Left lung (tissue), 4 donors: ENCODE measurements at regions not wholly inside any gene's neighbourhood (a gene's known extent, or its start where the extent isn't known, plus 50 kb on each side); places are given as distances from the start of the nearest gene placed in this dataset.

Source experiments
- ATAC-seq: fragments of 200-7000 bp; cut with Tn5 transposase; one replicate; pipeline ENCODE4 v1.9.1; 2020; ENCODE audit warnings: moderate library complexity
- DNase-seq, 4 donors: peaks; one replicate each; pipeline ENCODE4 v3.0.0-alpha.2; 2013 to 2020
- H3K27ac ChIP-seq, 2 donors: fragments of 200-600 bp; sonication (generic) in 1 of 2; one replicate each; pipeline versions ENCODE4 v1.5.0 to v1.8.0; 2020 to 2021
- H3K27me3 ChIP-seq, 2 donors: fragments of 200-600 bp; sonication (generic) in 1 of 2; one replicate each; pipeline versions ENCODE4 v1.5.0 to v1.8.0; 2020 to 2021
- H3K36me3 ChIP-seq, 2 donors: fragments of 200-600 bp; sonication (generic) in 1 of 2; one replicate each; pipeline versions ENCODE4 v1.5.0 to v1.8.0; 2020 to 2021
- H3K4me1 ChIP-seq, 2 donors: fragments of 200-600 bp; one replicate each; pipeline ENCODE4 v1.8.0; 2021
- H3K4me3 ChIP-seq, 2 donors: fragments of 200-600 bp; sonication (generic) in 1 of 2; one replicate each; pipeline versions ENCODE4 v1.5.0 to v1.8.0; 2020 to 2021; ENCODE audit warnings: mild to moderate bottlenecking in 1 of 2
- H3K9me3 ChIP-seq, 2 donors: fragments of 200-600 bp; sonication (generic) in 1 of 2; one replicate each; pipeline versions ENCODE4 v1.5.0 to v1.8.0; 2020 to 2021
- CTCF ChIP-seq, 2 donors: fragments of 200-600 bp; sonication (generic) in 1 of 2; IDR thresholded peaks; one replicate each; pipeline versions ENCODE4 v1.5.0 to v1.8.0; 2021; ENCODE audit warnings: antibody characterized with exemption in 2 of 2
- intact Hi-C, 2 donors: fragments of 100-400 bp; cut with DNase I; formaldehyde crosslinking; loops; one replicate each; pipeline versions ENCODE4 v1.11.2 to v1.14.2; 2022
- donor health status: DM: no; HTN: yes; CAD: no.
- donor health status: DM: no; HTN: no; CAD: no.

- no peak for TF ChIP-seq CTCF (IDR thresholded peaks at IDR 0.05)
- intact Hi-C loops, result no loop called here
- ATAC-seq (no peak), DNase-seq (no peak)
- Histone ChIP-seq H3K27me3 (no peaks in the 10 kb centered on the region), H3K9me3 (no peaks in the 10 kb centered on the region), H3K4me3 (no peak overlapping the region), H3K4me1 (no peaks in the 10 kb centered on the region), H3K36me3 (no peaks in the 10 kb centered on the region), H3K27ac (no peak overlapping the region)
These were observed 1128.4 kb downstream of the TSN start for GRCh38 chr2:122883849-122884248.

- Histone ChIP-seq H3K4me1 (no peaks in the 10 kb centered on the region), H3K36me3 (no peaks in the 10 kb centered on the region), H3K4me3 (no peak overlapping the region), H3K27me3 (no peaks in the 10 kb centered on the region), H3K27ac (no peak overlapping the region), H3K9me3 (no peaks in the 10 kb centered on the region)
- DNase-seq (no peak), ATAC-seq (no peak)
- TF ChIP-seq CTCF (IDR thresholded peaks at IDR 0.05), result no peak
- intact Hi-C loops, result no loop called here
These were observed 1129.4 kb downstream of the TSN start for GRCh38 chr2:122884889-122885288.

- Histone ChIP-seq H3K4me1 (no peaks in the 10 kb centered on the region), H3K4me3 (no peak overlapping the region), H3K27me3 (no peaks in the 10 kb centered on the region), H3K27ac (no peak overlapping the region), H3K9me3 (no peaks in the 10 kb centered on the region), H3K36me3 (no peaks in the 10 kb centered on the region)
- ATAC-seq (no peak), DNase-seq (no peak)
- intact Hi-C loops, result no loop called here
- no peak for TF ChIP-seq CTCF (IDR thresholded peaks at IDR 0.05)
These were observed 1130.0 kb downstream of the TSN start for GRCh38 chr2:122885436-122885835.

- no peak for TF ChIP-seq CTCF (IDR thresholded peaks at IDR 0.05)
- intact Hi-C loops, result no loop called here
These were observed 1131.2 kb downstream of the TSN start for GRCh38 chr2:122886479-122887145.

GRCh38 chr2:122899614-122900013 lies 1125.5 kb upstream of the CNTNAP5 start:
- ATAC-seq (no peak), DNase-seq (no peak)
- H3K27ac ChIP-seq, result no peak overlapping the region
- H3K9me3 ChIP-seq, result peaks cover 0 to 3% of the 10 kb centered on the region in 2 donors
- no peak overlapping the region for H3K4me3 ChIP-seq
- H3K27me3 ChIP-seq, result no peaks in the 10 kb centered on the region
- no peak for TF ChIP-seq CTCF (IDR thresholded peaks at IDR 0.05)
- H3K4me1 ChIP-seq, result no peaks in the 10 kb centered on the region
- H3K36me3 ChIP-seq, result no peaks in the 10 kb centered on the region
- intact Hi-C loops, result no loop called here

More at GRCh38 chr2:122886479-122887145, 1131.2 kb downstream of the TSN start:
- no peak overlapping the region for H3K27ac ChIP-seq
- no peaks in the 10 kb centered on the region for H3K9me3 ChIP-seq
- DNase-seq (no peak), ATAC-seq (no peak)
- H3K4me1 ChIP-seq, result no peaks in the 10 kb centered on the region
- H3K4me3 ChIP-seq, result no peak overlapping the region
- H3K27me3 ChIP-seq, result no peaks in the 10 kb centered on the region
- H3K36me3 ChIP-seq, result no peaks in the 10 kb centered on the region
